ENCODE measurements at regions not wholly inside any gene's neighbourhood (a gene's known extent, or its start where the extent isn't known, plus 50 kb on each side); places are given as distances from the start of the nearest gene placed in this dataset.
"Not testable (repeated sequence)": the region's sequence is repeated elsewhere in the genome, so short reads cannot be mapped to it uniquely, and the experiment has no call there.

DNA sequence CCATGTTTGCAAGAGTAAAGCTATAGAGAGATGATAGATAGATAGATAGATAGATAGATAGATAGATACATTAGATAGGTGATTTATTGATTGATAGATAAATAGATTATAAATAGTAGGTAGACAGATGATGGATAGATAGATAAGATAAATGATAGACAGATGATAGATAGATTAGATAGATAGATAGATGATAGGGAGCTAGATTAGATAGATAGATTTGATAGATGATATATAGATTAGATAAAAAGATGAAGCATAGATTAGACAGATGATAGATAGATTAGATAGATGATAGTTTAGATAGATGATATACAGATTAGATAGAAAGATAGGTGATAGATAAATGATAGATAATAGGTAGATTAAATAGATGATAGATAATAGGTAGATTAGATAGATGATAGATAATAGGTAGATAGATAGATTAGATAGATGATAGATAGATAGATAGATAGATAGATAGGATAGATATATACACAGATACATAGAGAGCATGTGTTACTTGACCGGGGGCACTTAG lies 243.3 kb upstream of the FOXK1 start:
- no peak for DNase-seq

DNA sequence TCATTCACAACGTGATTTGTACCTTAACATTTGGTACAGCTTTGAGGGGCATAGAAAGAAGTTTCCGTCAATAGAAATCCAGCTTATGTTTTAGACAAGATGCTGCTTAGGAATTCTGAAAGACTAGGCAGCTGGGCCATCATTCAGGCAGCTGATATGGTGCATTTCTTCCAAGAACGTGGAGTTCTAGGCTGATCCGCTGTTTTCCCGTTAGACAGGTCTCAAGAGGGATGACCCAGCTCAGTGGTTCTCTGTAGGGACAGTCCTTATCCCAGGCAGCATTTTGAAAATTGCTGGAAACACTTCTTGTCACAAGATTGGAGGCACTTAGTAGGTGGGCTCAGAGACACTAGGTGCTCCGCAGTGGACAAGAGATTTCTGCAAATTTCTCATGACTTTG lies 242.7 kb upstream of the FOXK1 start:
- no peak for DNase-seq

DNA sequence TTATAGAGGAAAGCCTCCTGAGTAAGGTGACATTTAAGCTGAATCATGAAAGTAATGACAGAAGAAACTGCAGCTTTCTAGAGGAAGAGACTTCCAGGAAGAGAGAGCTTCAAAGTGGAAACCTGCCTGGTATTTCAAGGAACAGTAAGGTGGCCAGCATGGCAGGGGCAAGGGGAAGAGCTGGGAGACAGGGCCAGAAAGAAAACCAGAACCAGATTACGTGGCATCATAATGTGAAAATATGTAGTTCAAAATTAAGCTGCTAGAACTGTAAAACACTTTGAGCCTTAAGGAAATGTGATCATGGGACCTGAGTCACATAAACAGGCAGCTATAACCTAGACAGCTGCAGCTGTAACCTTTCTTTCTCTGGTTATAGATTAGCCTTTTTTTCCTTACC lies 238.0 kb upstream of the FOXK1 start:
- DNase-seq: no peak

GRCh38 chr7:4445777-4446176 lies 236.3 kb upstream of the FOXK1 start:
- no peak for DNase-seq

- no peak for DNase-seq
Measured at GRCh38 chr7:4449263-4449662, 232.8 kb upstream of the FOXK1 start.

- no peak for DNase-seq
Measured at GRCh38 chr7:4450483-4450882, 231.6 kb upstream of the FOXK1 start.

DNA sequence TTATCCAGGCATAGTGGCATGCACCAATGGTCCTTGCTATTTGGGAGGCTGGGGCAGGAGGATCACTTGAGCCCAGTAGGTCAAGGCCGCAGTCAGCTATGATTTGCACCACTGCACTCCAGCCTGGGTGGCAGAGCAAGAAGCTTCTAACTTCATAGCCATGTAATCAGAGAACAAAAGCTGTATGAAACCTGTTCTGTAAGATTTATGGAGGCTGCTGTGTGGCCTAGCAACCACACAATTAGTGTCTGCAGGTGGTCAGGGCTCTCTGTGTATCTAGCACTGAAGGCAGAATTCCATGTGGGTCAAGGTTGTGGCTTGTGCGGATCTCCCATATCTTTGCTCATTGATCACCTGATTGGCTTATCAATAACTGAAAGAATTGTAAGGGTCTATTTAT lies 221.5 kb upstream of the FOXK1 start:
- DNase-seq: no peak

- no peak for DNase-seq
Measured at GRCh38 chr7:4461531-4461930, 220.6 kb upstream of the FOXK1 start.

DNA sequence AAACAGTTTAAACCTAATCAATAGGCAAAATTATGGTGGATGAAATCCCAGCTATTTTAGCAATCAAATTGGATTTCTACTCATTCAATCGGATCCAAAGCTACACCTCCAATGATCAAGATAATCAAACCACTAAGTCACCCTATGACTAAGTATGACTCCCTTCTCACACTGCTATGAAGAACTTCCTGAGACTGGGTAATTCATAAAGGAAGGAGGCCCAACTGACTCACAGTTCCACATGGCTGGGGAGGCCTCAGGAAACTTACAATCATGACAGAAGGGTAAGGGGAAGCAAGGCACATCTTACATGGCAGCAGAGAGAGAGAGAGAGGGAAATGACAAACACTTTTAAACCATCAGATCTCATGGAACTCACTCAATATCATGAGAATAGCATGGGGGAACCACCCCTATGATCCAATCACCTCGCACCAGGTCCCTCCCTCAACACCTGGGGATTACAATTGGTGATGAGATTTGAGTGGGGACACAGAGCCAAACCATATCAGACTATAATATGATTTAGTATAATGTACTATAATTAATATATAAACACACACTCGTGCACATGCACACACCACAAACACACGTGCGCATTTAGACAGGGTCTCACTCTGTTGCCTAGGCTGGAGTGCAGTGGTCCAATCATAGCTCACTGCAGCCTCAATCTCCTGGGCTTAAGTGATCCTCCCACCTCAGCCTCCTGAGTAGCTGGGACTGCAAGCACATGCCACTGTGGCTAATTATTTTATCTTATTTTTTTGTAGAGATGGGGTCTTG lies 213.6 kb upstream of the FOXK1 start:
- DNase-seq: no peak

DNA sequence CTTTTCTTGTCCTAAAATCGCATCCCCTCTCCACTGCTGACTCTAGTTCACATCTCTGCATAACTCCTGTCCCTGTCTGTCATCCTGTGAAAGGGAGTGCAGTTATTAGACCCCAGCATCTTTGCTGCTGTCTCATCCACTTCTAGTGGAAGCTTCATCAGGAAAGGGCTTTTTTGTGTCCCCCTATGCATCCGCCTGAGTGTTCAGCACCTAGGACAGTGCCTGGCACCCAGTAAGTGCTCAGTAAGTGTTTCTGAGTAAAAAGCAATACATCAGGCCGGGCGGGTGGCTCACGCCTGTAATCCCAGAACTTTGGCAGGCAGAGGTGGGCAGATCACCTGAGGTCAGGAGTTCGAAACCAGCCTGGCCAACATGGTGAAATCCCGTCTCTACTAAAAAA lies 211.8 kb upstream of the FOXK1 start:
- DNase-seq: no peak

GRCh38 chr7:4472728-4473127 lies 209.4 kb upstream of the FOXK1 start:
- DNase-seq: no peak

DNA sequence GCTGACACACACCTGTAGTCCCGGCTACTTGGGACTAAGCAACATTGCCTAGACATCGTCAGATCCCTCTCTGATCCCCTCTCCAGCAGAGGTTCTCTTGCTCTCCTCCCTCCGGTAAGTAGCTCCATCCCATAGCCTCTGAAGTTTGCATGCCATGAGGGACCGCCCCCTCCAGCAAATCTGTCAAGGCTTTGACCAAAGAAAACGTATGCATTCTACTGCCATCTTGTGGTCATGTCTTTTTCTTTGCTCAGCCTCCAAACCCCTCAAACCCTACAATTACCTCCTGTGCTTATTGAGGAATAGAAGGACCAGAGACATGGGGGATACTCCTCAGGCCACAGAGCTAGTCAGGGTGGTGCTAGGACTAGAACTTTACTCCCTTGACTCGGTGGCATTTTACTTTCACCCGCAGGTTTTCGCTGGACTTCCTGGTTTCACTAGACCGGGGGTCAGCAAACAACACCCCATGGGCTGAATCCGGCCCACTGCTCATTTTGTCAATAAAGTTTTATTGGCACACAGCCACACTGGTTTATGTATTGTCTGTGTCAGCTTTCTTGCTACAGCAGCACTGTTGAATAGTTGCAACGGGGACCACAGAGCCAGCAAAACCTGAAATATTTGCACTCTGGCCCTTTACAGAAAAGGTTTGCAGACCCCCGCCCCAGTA lies 202.6 kb upstream of the FOXK1 start:
- peak in 1 of 2 donors; percentile 5 for DNase-seq

DNA sequence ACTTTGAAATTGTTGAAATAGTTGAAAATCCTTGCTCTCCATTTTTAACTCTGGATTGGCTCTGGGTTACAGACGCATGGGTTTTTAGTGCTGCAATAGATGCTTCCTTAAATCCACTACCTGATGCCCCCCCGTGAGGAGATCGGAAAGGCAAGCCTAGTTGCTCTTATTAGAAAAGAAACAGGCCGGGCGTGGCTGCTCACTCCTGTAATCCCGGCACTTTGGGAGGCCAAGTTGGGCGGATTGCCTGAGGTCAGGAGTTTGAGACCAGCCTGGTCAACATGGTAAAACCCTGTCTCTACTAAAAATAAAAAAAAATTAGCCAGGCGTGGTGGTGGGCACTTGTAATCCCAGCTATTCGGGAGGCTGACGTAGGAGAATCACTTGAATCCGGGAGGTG lies 202.0 kb upstream of the FOXK1 start:
- not testable (repeated sequence) for DNase-seq

GRCh38 chr7:4483851-4484250 lies 198.2 kb upstream of the FOXK1 start:
- DNase-seq: no peak

DNA sequence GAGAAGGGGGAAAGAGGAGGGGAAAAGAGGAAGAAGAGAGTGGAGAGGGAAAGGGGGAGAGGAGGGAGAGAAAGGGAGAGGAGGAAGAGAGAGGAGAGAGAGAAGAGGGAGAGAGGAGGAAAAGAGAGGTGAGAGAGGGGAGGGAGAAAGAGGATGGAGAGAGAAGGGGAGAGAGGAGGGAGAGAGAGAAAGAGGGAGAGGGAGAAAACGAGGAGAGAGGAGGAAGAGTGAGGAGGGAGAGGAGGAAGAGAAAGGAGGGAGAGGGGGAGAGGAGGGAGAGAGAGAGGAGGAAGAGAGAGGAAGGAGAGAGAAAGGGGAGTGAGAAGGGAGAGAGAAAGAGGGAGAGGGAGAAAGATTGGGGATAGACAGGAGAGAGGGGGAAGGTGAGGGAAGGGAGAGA lies 197.6 kb upstream of the FOXK1 start:
- DNase-seq: no peak

- DNase-seq: no peak
Measured at GRCh38 chr7:4486907-4487306, 195.2 kb upstream of the FOXK1 start.

DNA sequence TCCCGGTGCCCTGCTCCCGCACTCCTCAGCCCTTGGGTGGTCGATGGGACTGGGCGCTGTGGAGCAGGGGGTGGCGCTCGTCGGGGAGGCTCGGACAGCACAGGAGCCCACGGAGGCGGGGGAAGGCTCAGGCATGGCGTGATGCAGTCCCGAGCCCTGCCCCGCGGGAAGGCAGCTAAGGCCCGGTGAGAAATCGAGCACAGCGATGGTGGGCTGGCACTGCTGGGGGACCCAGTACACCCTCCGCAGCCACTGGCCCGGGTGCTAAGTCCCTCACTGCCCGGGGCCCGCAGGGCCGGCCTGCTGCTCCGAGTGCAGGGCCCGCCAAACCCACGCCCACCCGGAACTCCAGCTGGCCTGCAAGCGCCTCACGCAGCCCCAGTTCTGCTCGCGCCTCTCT lies 185.2 kb upstream of the FOXK1 start:
- not testable (repeated sequence) for DNase-seq

- DNase-seq: no peak
Measured at GRCh38 chr7:4500812-4501211, 181.3 kb upstream of the FOXK1 start.

DNA sequence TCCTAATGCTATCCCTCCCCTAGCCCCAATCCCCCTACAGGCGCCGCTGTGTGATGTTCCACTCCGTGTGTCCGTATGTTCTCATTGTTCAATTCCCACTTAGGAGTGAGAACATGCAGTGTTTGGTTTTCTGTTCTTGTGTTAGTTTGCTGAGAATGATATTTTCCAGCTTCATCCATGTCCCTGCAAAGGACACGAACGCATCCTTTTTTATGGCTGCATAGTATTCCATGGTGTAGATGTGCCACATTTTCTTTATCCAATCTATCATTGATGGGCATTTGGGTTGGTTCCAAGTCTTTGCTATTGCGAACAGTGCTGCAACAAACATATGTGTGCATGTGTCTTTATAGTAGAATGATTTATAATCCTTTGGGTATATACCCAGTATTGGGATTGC lies 174.2 kb upstream of the FOXK1 start:
- not testable (repeated sequence) for DNase-seq

GRCh38 chr7:4513450-4513849 lies 168.6 kb upstream of the FOXK1 start:
- no peak for DNase-seq

DNA sequence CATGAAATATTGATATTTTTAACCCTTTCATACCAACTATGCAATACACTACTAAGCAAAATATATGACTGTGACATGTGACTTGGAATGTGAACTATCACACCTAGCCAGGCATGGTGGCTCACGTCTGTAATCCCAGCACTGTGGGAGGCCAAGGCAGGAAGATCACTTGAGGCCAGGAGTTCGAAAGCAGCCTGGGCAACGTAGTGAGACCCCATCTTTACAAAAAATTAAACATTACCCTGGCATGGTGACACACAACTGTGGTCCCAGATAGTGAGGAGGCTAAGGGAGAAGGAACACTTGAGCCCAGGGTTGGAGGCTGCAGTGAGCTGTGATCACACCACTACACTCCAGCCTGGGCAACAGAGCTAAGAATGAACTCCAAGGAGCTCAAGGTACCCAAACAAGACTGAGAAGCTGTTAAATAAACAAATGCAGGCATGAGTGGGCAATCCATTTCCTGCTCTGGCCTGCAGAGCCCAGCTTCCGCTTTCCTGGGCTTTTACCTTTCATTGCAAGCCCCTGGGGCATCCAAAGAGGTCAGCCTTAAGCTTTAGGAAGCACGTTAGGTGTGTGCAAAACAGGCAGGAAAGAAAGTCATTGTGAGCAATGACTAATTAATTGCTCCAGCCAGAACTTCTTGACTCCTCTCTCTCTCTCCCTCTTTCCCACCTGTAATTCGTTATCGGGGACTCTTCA lies 162.1 kb upstream of the FOXK1 start:
- no peak for DNase-seq

DNA sequence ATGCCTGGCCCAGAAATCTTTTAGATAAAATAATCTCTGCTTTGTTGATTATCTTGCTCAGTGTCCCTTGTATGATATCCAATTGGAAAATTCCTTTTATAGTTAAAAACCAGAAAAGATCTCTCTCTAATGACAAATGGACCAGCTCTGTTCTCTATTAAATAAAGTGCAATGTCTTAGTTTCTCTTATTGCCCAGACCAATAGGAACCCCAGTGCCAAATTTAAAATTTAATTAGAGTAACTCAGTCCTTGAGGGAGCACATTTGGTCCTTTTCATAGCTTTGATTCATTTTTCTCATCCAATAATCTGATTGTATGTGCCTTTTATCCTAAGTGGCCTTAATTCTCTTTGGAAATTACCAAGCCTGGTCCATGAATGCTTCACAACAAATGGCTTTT lies 158.9 kb upstream of the FOXK1 start:
- no peak for DNase-seq

GRCh38 chr7:4523873-4524272 lies 158.2 kb upstream of the FOXK1 start:
- DNase-seq: no peak

DNA sequence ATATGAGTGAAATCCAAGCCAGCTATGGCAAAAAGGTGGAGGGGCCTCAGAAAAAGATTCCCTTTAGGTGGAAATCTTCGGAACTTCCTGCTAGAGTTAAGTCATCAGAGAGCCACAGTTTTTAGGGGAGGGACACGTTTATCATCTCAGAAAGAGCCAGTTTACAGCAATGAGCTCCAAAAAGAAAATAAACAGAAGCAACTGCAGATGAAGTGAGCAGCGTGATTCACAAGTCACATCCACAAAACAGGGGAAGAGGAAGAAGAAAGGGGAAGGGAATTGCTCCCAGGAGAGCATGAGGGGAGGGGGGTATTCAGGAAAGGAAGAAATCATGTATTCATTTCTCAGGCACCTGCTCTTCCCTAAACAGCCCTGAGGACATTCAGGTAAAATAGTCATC lies 156.2 kb upstream of the FOXK1 start:
- no peak for DNase-seq
